H9 (cell line): ENCODE measurements at regions not wholly inside any gene's neighbourhood (a gene's known extent, or its start where the extent isn't known, plus 50 kb on each side); places are given as distances from the start of the nearest gene placed in this dataset.

ENCODE experiments used
- DNase-seq: peaks from one replicate; pipeline ENCODE4 v3.0.0-alpha.2; 2017
- H2AFZ ChIP-seq: one replicate; pipeline ENCODE4 v1.6.1; 2013; ENCODE audit warnings: mild to moderate bottlenecking, low read length, control low read depth, moderate library complexity
- H2AK5ac ChIP-seq: 2 replicates; pipeline ENCODE4 v1.6.1; 2013; ENCODE audit warnings: low read length, control low read depth, mixed read lengths; ENCODE audit not compliant: insufficient read length
- H2BK120ac ChIP-seq: one replicate; pipeline ENCODE4 v1.6.1; 2013; ENCODE audit warnings: low read depth, mild to moderate bottlenecking, low read length, control low read depth, inconsistent platforms; ENCODE audit not compliant: poor library complexity, severe bottlenecking
- H2BK12ac ChIP-seq: 2 replicates; pipeline ENCODE4 v1.6.1; 2013; ENCODE audit warnings: low read length, control low read depth, mixed read lengths, low read depth; ENCODE audit not compliant: insufficient read length
- H2BK15ac ChIP-seq: 2 replicates; pipeline ENCODE4 v1.6.1; 2013; ENCODE audit warnings: low read depth, low read length, control low read depth
- H2BK20ac ChIP-seq: one replicate; pipeline ENCODE4 v1.6.1; 2013; ENCODE audit warnings: low read depth, mild to moderate bottlenecking, low read length, control low read depth, inconsistent platforms; ENCODE audit not compliant: poor library complexity, severe bottlenecking
- H2BK5ac ChIP-seq: 2 replicates; pipeline ENCODE4 v1.6.1; 2013; ENCODE audit warnings: low read length, control low read depth, mixed read lengths; ENCODE audit not compliant: insufficient read length
- H3K14ac ChIP-seq: 2 replicates; pipeline ENCODE4 v1.6.1; 2013; ENCODE audit warnings: low read length, control low read depth; ENCODE audit not compliant: insufficient read depth
- H3K18ac ChIP-seq: 2 replicates; pipeline ENCODE4 v1.6.1; 2013; ENCODE audit warnings: low read depth, mild to moderate bottlenecking, mixed read lengths, low read length, control low read depth; ENCODE audit not compliant: insufficient read length
- H3K23ac ChIP-seq: 2 replicates; pipeline ENCODE4 v1.6.1; 2013; ENCODE audit warnings: low read length, control low read depth, mixed read lengths, low read depth; ENCODE audit not compliant: insufficient read length
- H3K23me2 ChIP-seq: 2 replicates; pipeline ENCODE4 v1.6.1; 2013; ENCODE audit warnings: low read depth, mild to moderate bottlenecking, mixed read lengths, low read length, control low read depth; ENCODE audit not compliant: insufficient read length, poor library complexity, severe bottlenecking
- H3K27ac ChIP-seq: 2 replicates; pipeline ENCODE4 v1.5.1; 2013; ENCODE audit warnings: low read length, control low read depth, mixed read lengths, low read depth; ENCODE audit not compliant: insufficient read length
- H3K27me3 ChIP-seq: 2 replicates; pipeline ENCODE4 v1.6.1; 2013; ENCODE audit warnings: low read length, control low read depth, inconsistent platforms; ENCODE audit not compliant: insufficient read depth
- H3K4ac ChIP-seq: 2 replicates; pipeline ENCODE4 v1.6.1; 2013; ENCODE audit warnings: low read depth, mild to moderate bottlenecking, control low read depth, inconsistent platforms, low read length, moderate library complexity
- H3K4me1 ChIP-seq: 2 replicates; pipeline ENCODE4 v1.6.1; 2013; ENCODE audit warnings: low read length, control low read depth, inconsistent platforms; ENCODE audit not compliant: insufficient read depth
- H3K4me2 ChIP-seq: 2 replicates; pipeline ENCODE4 v1.6.1; 2013; ENCODE audit warnings: low read length, control low read depth, mixed read lengths; ENCODE audit not compliant: insufficient read length, insufficient read depth
- H3K56ac ChIP-seq: 2 replicates; pipeline ENCODE4 v1.6.1; 2013; ENCODE audit warnings: low read depth, mild to moderate bottlenecking, mixed read lengths, low read length, control low read depth; ENCODE audit not compliant: insufficient read length
- H3K79me1 ChIP-seq: 2 replicates; pipeline ENCODE4 v1.6.1; 2013; ENCODE audit warnings: low read depth, mild to moderate bottlenecking, moderate library complexity, low read length, control low read depth, inconsistent platforms; ENCODE audit not compliant: insufficient read depth, poor library complexity, severe bottlenecking
- H3K79me2 ChIP-seq: 2 replicates; pipeline ENCODE4 v1.6.1; 2013; ENCODE audit warnings: low read length, control low read depth, inconsistent platforms; ENCODE audit not compliant: insufficient read depth
- H3K9ac ChIP-seq: 2 replicates; pipeline ENCODE4 v1.6.1; 2013; ENCODE audit warnings: low read length, control low read depth, mixed read lengths; ENCODE audit not compliant: insufficient read length; ENCODE audit errors: extremely low read depth
- H3K9me3 ChIP-seq: one replicate; pipeline ENCODE4 v1.6.1; 2013; ENCODE audit warnings: low read depth, low read length, inconsistent platforms; ENCODE audit not compliant: control insufficient read depth
- H3T11ph ChIP-seq: one replicate; pipeline ENCODE4 v1.6.1; 2013; ENCODE audit warnings: mild to moderate bottlenecking, low read length, control low read depth, inconsistent platforms
- H4K20me1 ChIP-seq: one replicate; pipeline ENCODE4 v1.6.1; 2013; ENCODE audit not compliant: control insufficient read depth, insufficient read length, insufficient read depth
- H4K5ac ChIP-seq: 2 replicates; pipeline ENCODE4 v1.6.1; 2013; ENCODE audit warnings: low read depth, mild to moderate bottlenecking, mixed read lengths, low read length, control low read depth; ENCODE audit not compliant: insufficient read length
- H4K8ac ChIP-seq: replicated peaks from 2 replicates; pipeline ENCODE4 v1.6.1; 2013; ENCODE audit warnings: low read length, control low read depth, mixed read lengths, low read depth; ENCODE audit not compliant: insufficient read length
- H4K91ac ChIP-seq: 2 replicates; pipeline ENCODE4 v1.6.1; 2013; ENCODE audit warnings: low read depth, mild to moderate bottlenecking, moderate library complexity, mixed read lengths, low read length, control low read depth; ENCODE audit not compliant: insufficient read length
- H3K27ac Mint-ChIP-seq, 3 experiments: 2 replicates in 2 of 3; 3 replicates in 1 of 3; pipeline ENCODE4 v1.8.0; 2020 to 2021; ENCODE audit warnings: mixed read lengths in 3 of 3, mild to moderate bottlenecking in 1 of 3, moderate library complexity in 1 of 3
- H3K27me3 Mint-ChIP-seq: 2 replicates; pipeline ENCODE4 v1.8.0; 2021; ENCODE audit warnings: low read depth, mild to moderate bottlenecking, moderate library complexity, mixed read lengths
- H3K36me3 Mint-ChIP-seq, 3 experiments: 2 replicates in 2 of 3; 3 replicates in 1 of 3; pipeline ENCODE4 v1.8.0; 2020 to 2021; ENCODE audit warnings: low read depth in 3 of 3, mixed read lengths in 3 of 3; ENCODE audit not compliant: insufficient read depth in 1 of 3
- H3K4me1 Mint-ChIP-seq, 2 experiments: 2 replicates each; pipeline ENCODE4 v1.8.0; 2020; ENCODE audit warnings: mixed read lengths in 2 of 2
- H3K4me3 Mint-ChIP-seq, 2 experiments: 2 replicates in 1 of 2; 3 replicates in 1 of 2; pipeline ENCODE4 v1.8.0; 2020 to 2021; ENCODE audit warnings: mild to moderate bottlenecking in 2 of 2, mixed read lengths in 2 of 2, moderate library complexity in 1 of 2
- H3K9me3 Mint-ChIP-seq, 2 experiments: 2 replicates in 1 of 2; 3 replicates in 1 of 2; pipeline ENCODE4 v1.8.0; 2020; ENCODE audit warnings: mild to moderate bottlenecking in 2 of 2, mixed read lengths in 2 of 2, moderate library complexity in 1 of 2
- CTCF ChIP-seq: fragments of 200-600 bp; sonication (generic); conservative IDR thresholded peaks from 3 replicates; pipeline ENCODE4 v1.8.0; 2021; ENCODE audit warnings: antibody characterized with exemption, mild to moderate bottlenecking
- WGBS: extraction: QIAGEN DNeasy Blood & Tissue Kit; methylation state at CpG from one replicate; pipeline ENCODE4 v1.1.7; 2013; ENCODE audit warnings: missing lambda C conversion rate, low lambda C conversion rate, mixed read lengths; ENCODE audit not compliant: insufficient read length; ENCODE audit errors: extremely low coverage; 5-methylcytosine and 5-hydroxymethylcytosine counted together

- H4K20me1 ChIP-seq: no peaks in the 10 kb centered on the region
- Mint-ChIP-seq H3K4me3 (no peak overlapping the region), H3K9me3 (peaks cover 17 to 22% of the 10 kb centered on the region in 2 experiments), H3K27ac (no peak overlapping the region), H3K36me3 (peaks cover 0 to 17% (median 3%) of the 10 kb centered on the region in 3 experiments; a peak in 3 of 7 replicates), H3K27me3 (no peaks in the 10 kb centered on the region; the same call in 1 of the 2 replicates), H3K4me1 (no peaks in the 10 kb centered on the region)
- no peak overlapping the region for H2BK12ac ChIP-seq
- H3T11ph ChIP-seq: no peak overlapping the region
- H3K27me3 ChIP-seq: no peaks in the 10 kb centered on the region
- no peaks in the 10 kb centered on the region for H3K4me1 ChIP-seq
- H2AFZ ChIP-seq: no peak overlapping the region
- no peak overlapping the region for H3K27ac ChIP-seq
- no peak overlapping the region for H3K23ac ChIP-seq
- no peak overlapping the region for H2BK120ac ChIP-seq
- WGBS: no CpG with 5 or more reads among the region's 1 CpG
- no peak overlapping the region for H3K18ac ChIP-seq
- H3K56ac ChIP-seq: no peak overlapping the region
- no peaks in the 10 kb centered on the region for H3K79me1 ChIP-seq
- no peak overlapping the region for H2AK5ac ChIP-seq
- H2BK5ac ChIP-seq: no peak overlapping the region
- H3K14ac ChIP-seq: no peak overlapping the region
- no peak overlapping the region for H3K4ac ChIP-seq
- H4K8ac ChIP-seq: no peak overlapping the region
- no peaks in the 10 kb centered on the region for H3K9me3 ChIP-seq
- no peak overlapping the region for H2BK20ac ChIP-seq
- H4K91ac ChIP-seq: no peak overlapping the region
- no peak overlapping the region for H3K4me2 ChIP-seq
- H3K9ac ChIP-seq: no peak overlapping the region
- no peaks in the 10 kb centered on the region for H3K23me2 ChIP-seq
- DNase-seq: no peak
- no peak overlapping the region for H4K5ac ChIP-seq
- H2BK15ac ChIP-seq: no peak overlapping the region
- no peak for TF ChIP-seq CTCF
- no peaks in the 10 kb centered on the region for H3K79me2 ChIP-seq
These were observed 139.9 kb upstream of the B3GALT2 start for GRCh38 chr1:193326296-193326695.
